ENCODE measurements at regions not wholly inside any gene's neighbourhood (a gene's known extent, or its start where the extent isn't known, plus 50 kb on each side); places are given as distances from the start of the nearest gene placed in this dataset.

DNA sequence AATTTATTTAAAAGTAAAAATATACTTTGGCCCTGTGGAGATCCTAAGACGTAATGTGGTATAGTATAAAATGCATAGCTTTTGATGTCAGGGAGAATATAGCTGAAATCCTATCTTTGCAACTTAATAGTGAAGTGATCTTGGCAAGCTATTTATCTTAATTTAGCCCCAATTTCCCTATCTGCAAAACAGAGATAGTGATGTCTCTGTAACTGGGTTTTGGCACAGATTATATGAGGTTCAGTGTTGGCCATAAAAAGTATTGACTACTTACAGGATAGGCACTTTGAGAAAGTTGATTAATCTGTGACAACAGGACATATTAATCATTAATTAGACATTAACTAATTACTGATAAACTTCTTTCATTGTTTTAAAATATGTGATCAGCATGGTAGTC is 89.2 kb downstream of the ISL1 start:
- intact Hi-C loops (cut with DNase I; ENCODE audit: low total_unique reads) = no loop called here
- TF ChIP-seq, protein P1, sequence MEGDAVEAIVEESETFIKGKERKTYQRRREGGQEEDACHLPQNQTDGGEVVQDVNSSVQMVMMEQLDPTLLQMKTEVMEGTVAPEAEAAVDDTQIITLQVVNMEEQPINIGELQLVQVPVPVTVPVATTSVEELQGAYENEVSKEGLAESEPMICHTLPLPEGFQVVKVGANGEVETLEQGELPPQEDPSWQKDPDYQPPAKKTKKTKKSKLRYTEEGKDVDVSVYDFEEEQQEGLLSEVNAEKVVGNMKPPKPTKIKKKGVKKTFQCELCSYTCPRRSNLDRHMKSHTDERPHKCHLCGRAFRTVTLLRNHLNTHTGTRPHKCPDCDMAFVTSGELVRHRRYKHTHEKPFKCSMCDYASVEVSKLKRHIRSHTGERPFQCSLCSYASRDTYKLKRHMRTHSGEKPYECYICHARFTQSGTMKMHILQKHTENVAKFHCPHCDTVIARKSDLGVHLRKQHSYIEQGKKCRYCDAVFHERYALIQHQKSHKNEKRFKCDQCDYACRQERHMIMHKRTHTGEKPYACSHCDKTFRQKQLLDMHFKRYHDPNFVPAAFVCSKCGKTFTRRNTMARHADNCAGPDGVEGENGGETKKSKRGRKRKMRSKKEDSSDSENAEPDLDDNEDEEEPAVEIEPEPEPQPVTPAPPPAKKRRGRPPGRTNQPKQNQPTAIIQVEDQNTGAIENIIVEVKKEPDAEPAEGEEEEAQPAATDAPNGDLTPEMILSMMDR (IDR thresholded peaks at IDR 0.05) = no peak
- no peak for TF ChIP-seq POLR2A (IDR thresholded peaks at IDR 0.05)
- DNase-seq (ENCODE audit: low spot score in 2 of 2) = no peak
- H3K4me3 ChIP-seq (ENCODE audit: low read depth, poor library complexity, severe bottlenecking) = no peak overlapping the region
- WGBS, 2 donors = 83 to 88% methylated on average over 1 of the region's 1 CpG

- DNase-seq (ENCODE audit: low spot score in 2 of 2) = no peak
- TF ChIP-seq POLR2A (IDR thresholded peaks at IDR 0.05) = no peak
- TF ChIP-seq, protein P1 (IDR thresholded peaks at IDR 0.05) = no peak
- no peak overlapping the region for H3K4me3 ChIP-seq (ENCODE audit: low read depth, poor library complexity, severe bottlenecking)
- intact Hi-C loops (cut with DNase I; ENCODE audit: low total_unique reads) = no loop called here
- WGBS, 2 donors = 79 to 82% methylated on average over 5 of the region's 5 CpGs
Observed at GRCh38 chr5:51475628-51476027, 92.4 kb downstream of the ISL1 start.

DNA sequence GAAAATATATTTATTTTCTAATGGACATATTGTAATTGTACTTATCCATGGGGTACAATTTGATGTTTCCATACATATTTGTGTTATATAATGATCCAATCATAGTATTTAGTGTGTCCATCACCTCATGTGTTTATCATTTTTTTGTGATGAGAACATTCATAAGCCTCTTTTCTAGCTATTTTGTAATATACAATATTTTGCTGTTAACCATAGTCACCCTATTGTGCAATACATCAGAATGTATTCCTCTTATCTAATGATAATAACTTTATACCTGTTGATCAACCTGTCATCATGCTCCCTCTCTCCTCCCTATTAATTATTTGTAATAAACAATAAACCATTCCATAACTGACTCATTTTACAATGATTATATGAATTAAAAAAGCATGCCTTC is 93.2 kb downstream of the ISL1 start:
- DNase-seq (ENCODE audit: low spot score in 2 of 2) = no peak
- intact Hi-C loops (cut with DNase I; ENCODE audit: low total_unique reads) = no loop called here
- TF ChIP-seq, protein P1 (IDR thresholded peaks at IDR 0.05) = no peak
- no peak for TF ChIP-seq POLR2A (IDR thresholded peaks at IDR 0.05)
- H3K4me3 ChIP-seq (ENCODE audit: low read depth, poor library complexity, severe bottlenecking) = no peak overlapping the region

- no peak for TF ChIP-seq POLR2A (IDR thresholded peaks at IDR 0.05)
- TF ChIP-seq, protein P1 (IDR thresholded peaks at IDR 0.05) = no peak
- 68 to 93% methylated on average over 1 of the region's 1 CpG for WGBS, 2 donors
- no peak overlapping the region for H3K4me3 ChIP-seq (ENCODE audit: low read depth, poor library complexity, severe bottlenecking)
- intact Hi-C loops (cut with DNase I; ENCODE audit: low total_unique reads) = no loop called here
- no peak for DNase-seq (ENCODE audit: low spot score in 2 of 2)
Observed at GRCh38 chr5:51479840-51480239, 96.6 kb downstream of the ISL1 start.

DNA sequence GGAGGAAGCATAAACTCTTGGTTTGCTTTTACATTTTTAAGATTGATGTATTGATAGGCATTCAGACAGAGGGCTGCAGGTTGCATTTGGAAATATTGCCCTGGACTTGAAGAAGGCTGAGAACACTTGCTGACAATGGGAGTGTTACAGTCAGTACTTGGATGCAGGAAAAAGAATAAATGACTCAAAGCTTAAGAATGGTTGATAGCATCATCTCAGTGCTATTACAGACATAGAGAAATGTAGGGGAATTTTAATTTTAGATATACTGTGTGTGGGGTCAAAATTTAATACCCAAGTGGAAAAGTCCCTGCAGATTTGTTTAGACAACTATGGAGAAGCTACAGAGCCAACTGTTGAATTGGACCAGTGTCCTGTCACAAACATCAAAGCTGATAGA is 101.1 kb downstream of the ISL1 start:
- DNase-seq (ENCODE audit: low spot score in 2 of 2) = no peak
- intact Hi-C loops (cut with DNase I; ENCODE audit: low total_unique reads) = no loop called here
- H3K4me3 ChIP-seq (ENCODE audit: low read depth, poor library complexity, severe bottlenecking) = no peak overlapping the region
- TF ChIP-seq, protein P1 (IDR thresholded peaks at IDR 0.05) = no peak
- no peak for TF ChIP-seq POLR2A (IDR thresholded peaks at IDR 0.05)

GRCh38 chr5:51486158-51486557 is 102.9 kb downstream of the ISL1 start:
- intact Hi-C loops (cut with DNase I; ENCODE audit: low total_unique reads) = no loop called here
- DNase-seq (ENCODE audit: low spot score in 2 of 2) = no peak
- 83 to 87% methylated on average over 1 of the region's 1 CpG for WGBS, 2 donors
- TF ChIP-seq, protein P1 (IDR thresholded peaks at IDR 0.05) = no peak
- TF ChIP-seq POLR2A (IDR thresholded peaks at IDR 0.05) = no peak
- no peak overlapping the region for H3K4me3 ChIP-seq (ENCODE audit: low read depth, poor library complexity, severe bottlenecking)

Measured in lower leg skin (tissue), 4 donors.